ENCODE measurements at regions not wholly inside any gene's neighbourhood (a gene's known extent, or its start where the extent isn't known, plus 50 kb on each side); places are given as distances from the start of the nearest gene placed in this dataset.

- Histone ChIP-seq H3K9me3 (no peaks in the 10 kb centered on the region), H3K4me1 (no peaks in the 10 kb centered on the region), H3K4me3 (no peak overlapping the region), H3K36me3 (no peaks in the 10 kb centered on the region), H3K27me3 (no peaks in the 10 kb centered on the region), H3K27ac (no peak overlapping the region)
- no peak for DNase-seq
- 46 to 53% methylated on average over 2 of the region's 2 CpGs for whole genome bisulfite sequencing, 2 donors
- intact Hi-C loops (cut with DNase I) = no loop called here
- TF ChIP-seq POLR2AphosphoS5 (IDR thresholded peaks at IDR 0.05) = no peak
- no peak for TF ChIP-seq CTCF (IDR thresholded peaks at IDR 0.05)
- no peak for TF ChIP-seq EP300 (IDR thresholded peaks at IDR 0.05)
- no peak for TF ChIP-seq POLR2A (IDR thresholded peaks at IDR 0.05)
Measured at GRCh38 chr1:79549201-79549600, 542.7 kb upstream of the ADGRL4 start.

DNA sequence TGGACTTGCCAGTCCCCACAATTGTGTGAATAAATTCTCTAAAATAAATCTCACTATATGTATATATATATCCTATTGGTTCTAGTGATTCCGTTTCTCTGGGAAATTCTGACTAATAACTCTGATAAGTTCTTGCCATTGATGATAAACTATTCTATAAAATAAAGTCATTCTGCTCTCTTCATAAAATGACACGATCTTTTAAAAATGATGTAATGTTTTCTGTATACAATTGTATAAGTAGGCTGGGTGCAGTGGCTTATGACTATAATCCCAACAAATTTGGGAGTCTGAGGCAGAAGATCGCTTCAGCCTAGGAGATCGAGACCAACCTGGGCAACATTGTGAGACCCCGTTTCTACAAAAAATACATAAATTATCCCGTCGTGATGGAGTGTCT is 541.0 kb upstream of the ADGRL4 start:
- DNase-seq = no peak

GRCh38 chr1:79543394-79543793 is 536.9 kb upstream of the ADGRL4 start:
- H3K27me3 ChIP-seq = no peaks in the 10 kb centered on the region
- intact Hi-C loops (cut with DNase I) = no loop called here
- H3K9me3 ChIP-seq = no peaks in the 10 kb centered on the region

More for the DNA sequence above, 541.0 kb upstream of the ADGRL4 start:
- no peak for TF ChIP-seq EP300 (IDR thresholded peaks at IDR 0.05)
- no peak for TF ChIP-seq CTCF (IDR thresholded peaks at IDR 0.05)
- TF ChIP-seq POLR2AphosphoS5 (IDR thresholded peaks at IDR 0.05) = no peak
- no peak for TF ChIP-seq POLR2A (IDR thresholded peaks at IDR 0.05)
- Histone ChIP-seq H3K4me1 (no peaks in the 10 kb centered on the region), H3K9me3 (no peaks in the 10 kb centered on the region), H3K27me3 (no peaks in the 10 kb centered on the region), H3K4me3 (no peak overlapping the region), H3K36me3 (no peaks in the 10 kb centered on the region), H3K27ac (no peak overlapping the region)
- intact Hi-C loops (cut with DNase I) = no loop called here
- 82 to 91% methylated on average over 7 of the region's 7 CpGs for WGBS, 2 donors

DNA sequence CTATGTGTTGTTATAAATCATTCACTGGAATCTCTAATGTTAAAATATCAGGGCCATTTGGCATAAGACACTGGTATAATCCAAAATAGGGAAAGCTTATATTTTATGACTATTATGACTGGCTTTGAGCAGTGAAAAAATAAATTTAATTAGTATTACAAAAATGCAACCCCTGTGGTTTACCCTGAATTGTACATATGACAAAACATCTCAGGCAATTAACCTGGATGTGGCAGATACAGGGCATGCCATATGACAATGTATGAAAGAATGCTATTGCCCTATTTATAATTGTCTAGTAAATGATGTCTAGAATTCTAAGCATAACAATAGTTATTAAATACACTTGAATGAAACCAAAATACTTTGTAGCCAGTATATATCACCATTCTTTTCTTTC is 532.5 kb upstream of the ADGRL4 start:
- TF ChIP-seq CTCF (IDR thresholded peaks at IDR 0.05) = no peak
- no peak for TF ChIP-seq EP300 (IDR thresholded peaks at IDR 0.05)
- TF ChIP-seq POLR2A (IDR thresholded peaks at IDR 0.05) = no peak
- no peak for TF ChIP-seq POLR2AphosphoS5 (IDR thresholded peaks at IDR 0.05)
- H3K27me3 ChIP-seq = no peaks in the 10 kb centered on the region
- H3K27ac ChIP-seq = no peak overlapping the region
- H3K36me3 ChIP-seq = no peaks in the 10 kb centered on the region
- H3K9me3 ChIP-seq = no peaks in the 10 kb centered on the region
- H3K4me1 ChIP-seq = no peaks in the 10 kb centered on the region
- intact Hi-C loops (cut with DNase I) = no loop called here
- H3K4me3 ChIP-seq = no peak overlapping the region
- no peak for DNase-seq

More at GRCh38 chr1:79543394-79543793, 536.9 kb upstream of the ADGRL4 start:
- Histone ChIP-seq H3K36me3 (no peaks in the 10 kb centered on the region), H3K27ac (no peak overlapping the region), H3K4me3 (no peak overlapping the region), H3K4me1 (no peaks in the 10 kb centered on the region)
- 52 to 81% methylated on average over 3 of the region's 3 CpGs for WGBS, 2 donors
- TF ChIP-seq EP300 (IDR thresholded peaks at IDR 0.05) (no peak), POLR2AphosphoS5 (IDR thresholded peaks at IDR 0.05) (no peak), CTCF (IDR thresholded peaks at IDR 0.05) (no peak), POLR2A (IDR thresholded peaks at IDR 0.05) (no peak)
- no peak for DNase-seq

DNA sequence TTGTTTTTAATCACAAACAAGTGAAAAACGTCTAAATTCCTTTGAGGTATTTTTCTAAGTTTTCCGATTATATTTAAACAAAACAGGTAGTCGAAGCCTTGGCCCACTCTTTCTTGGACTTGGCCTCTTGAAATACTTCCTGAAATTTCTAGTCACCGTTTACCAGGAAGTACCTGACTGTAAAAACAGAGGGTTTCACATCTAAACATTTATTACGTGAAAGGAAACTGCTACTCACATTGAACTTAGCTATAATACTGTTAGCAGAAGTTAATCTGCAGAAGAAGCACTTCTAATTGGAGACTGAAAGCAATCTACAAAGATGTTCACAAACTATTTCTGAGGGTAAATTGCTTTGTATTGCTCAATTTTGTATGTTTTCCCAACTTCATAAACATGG is 526.0 kb upstream of the ADGRL4 start:
- H3K9me3 ChIP-seq = no peaks in the 10 kb centered on the region
- TF ChIP-seq EP300 (IDR thresholded peaks at IDR 0.05) (no peak), CTCF (IDR thresholded peaks at IDR 0.05) (no peak), POLR2AphosphoS5 (IDR thresholded peaks at IDR 0.05) (no peak), POLR2A (IDR thresholded peaks at IDR 0.05) (no peak)
- intact Hi-C loops (cut with DNase I) = no loop called here
- no peaks in the 10 kb centered on the region for H3K36me3 ChIP-seq
- H3K4me1 ChIP-seq = no peaks in the 10 kb centered on the region
- no peak overlapping the region for H3K27ac ChIP-seq
- 19 to 36% methylated on average over 5 of the region's 5 CpGs for whole genome bisulfite sequencing, 2 donors
- no peaks in the 10 kb centered on the region for H3K27me3 ChIP-seq
- no peak for DNase-seq
- H3K4me3 ChIP-seq = no peak overlapping the region

Measured in sigmoid colon (tissue), 6 donors.